HG02938 (cell line): ENCODE measurements at regions not wholly inside any gene's neighbourhood (a gene's known extent, or its start where the extent isn't known, plus 50 kb on each side); places are given as distances from the start of the nearest gene placed in this dataset.

Source experiments
- ATAC-seq: cut with Tn5 transposase; IDR thresholded peaks from one replicate; pipeline ENCODE4 v1.9.1; 2021; ENCODE audit warnings: mild to moderate bottlenecking, moderate library complexity; ENCODE audit not compliant: unreplicated experiment

DNA sequence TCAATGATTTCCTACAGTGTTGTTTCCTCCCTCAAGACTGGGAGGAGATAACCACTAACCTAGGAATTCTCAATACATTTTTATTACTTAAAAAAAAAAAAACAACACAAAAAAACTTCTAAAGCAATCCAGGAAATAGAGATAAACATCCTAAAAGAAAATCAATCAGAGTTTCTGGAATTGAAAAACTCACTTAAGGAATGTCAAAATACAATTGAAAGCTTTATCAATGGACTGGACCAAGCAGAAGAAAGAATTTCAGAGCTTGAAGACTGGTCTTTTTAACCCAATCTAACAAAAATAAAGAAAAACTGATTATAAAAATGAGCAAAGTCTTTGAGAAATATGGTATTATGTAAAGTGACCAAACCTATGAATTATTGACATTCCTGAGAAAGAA, 394.1 kb downstream of the XPNPEP1 start:
- no peak for ATAC-seq

DNA sequence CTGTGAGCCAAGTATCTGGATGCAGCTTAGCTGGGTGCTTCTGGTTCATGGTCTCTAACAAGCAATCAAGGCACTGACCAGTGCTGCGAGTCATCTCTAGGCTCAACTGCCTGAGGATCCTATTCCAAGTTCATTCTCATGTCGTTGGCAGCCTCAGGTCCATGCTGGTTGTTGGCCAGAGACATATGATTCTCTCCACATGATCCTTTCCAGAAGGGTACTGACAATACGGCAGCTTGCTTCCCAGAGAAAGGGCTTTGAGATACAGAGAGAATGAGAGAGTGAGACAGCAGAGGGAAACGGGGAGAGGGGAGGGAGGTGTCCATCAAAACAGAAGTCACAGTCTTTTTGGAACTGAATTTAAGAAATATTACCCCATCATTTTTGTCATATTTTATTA, 405.6 kb downstream of the XPNPEP1 start:
- ATAC-seq = no peak

DNA sequence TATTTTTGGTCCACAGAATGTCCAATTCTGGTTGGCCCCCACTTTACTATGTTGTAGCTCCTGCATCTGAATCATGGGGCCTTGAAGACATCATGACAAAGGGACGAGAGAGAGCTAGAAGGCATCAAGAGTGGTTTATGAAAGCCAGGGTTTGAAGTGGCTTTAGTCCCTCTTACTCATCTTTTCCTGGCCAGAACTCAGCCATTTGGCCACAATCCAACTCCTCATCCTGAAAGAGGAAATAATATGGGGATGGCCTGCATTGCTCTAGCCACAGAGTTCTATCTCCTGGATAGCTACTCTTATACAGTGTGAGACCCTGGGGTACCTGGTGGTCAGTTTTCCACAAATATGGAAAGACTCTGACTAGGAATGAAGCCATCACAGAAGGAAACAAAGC, 418.9 kb downstream of the XPNPEP1 start:
- no peak for ATAC-seq

DNA sequence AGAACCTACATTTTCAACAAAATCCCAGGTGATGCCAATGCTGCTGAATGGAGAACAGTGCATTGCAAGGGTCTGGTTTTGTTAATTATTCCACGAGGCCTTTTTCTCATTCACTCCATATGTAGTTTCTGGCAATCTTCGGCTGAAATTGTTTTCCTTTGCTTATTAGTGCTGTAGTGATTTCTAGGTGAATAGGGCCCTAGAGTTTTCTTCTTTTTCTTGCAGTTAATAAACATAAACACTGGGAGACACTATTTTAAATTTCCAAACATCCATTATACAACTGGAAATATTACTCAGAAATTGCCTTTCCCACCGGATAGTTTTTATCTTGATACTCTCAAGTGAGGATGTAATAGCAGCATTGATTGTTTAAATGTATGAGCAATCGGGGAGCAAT, 435.6 kb downstream of the XPNPEP1 start:
- no peak for ATAC-seq

DNA sequence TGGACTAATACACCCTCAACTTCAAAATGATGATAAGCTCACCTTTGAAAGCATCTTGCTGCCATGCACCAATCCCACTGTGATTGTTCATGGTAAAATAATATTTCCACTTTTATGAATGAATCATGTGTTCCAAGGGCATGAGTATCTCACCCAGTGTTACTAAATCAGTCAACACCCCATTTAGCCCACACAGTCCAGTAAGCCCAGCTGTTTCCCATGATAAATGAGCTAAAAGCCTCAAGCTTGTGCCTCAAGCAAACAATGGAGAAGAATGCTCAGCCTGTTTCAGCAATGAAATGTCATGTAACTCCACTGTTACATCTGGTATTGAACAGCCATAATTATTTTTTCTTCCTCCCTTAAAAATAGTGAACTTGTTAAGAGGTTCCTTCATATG, 442.5 kb downstream of the XPNPEP1 start:
- ATAC-seq = no peak

DNA sequence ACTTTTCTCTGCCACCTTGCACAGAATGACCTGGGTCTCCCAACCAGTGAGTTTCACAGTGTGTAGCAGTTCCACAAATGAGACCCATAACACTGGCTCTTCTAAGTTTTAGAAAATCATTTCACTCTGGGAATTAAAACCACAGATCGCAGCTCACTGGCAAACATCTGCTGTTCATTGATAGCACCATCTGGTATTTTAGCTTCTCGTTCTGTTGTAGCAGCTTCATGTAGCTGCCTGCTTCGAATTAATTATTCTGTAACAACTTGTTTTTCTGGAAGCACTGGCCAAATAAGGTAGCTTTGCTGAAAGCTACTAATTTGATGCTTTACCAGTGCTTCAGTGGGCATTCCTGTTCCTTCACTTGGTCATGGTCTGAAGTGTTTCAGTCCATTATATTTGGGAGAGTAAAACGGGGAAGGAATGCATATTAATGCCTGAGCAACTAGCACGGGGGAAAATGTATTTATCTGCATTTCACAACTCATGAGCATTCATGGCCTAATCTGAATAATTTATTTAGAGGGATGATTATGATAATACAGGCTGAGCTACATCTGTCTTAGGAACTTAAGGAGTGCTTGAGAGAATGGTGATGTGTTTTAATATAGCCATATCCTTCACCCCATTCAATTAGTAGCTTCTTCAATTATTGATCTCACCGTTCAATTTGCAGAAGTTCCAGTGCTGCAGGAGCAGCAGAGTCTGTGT, 447.4 kb downstream of the XPNPEP1 start:
- ATAC-seq = no peak

DNA sequence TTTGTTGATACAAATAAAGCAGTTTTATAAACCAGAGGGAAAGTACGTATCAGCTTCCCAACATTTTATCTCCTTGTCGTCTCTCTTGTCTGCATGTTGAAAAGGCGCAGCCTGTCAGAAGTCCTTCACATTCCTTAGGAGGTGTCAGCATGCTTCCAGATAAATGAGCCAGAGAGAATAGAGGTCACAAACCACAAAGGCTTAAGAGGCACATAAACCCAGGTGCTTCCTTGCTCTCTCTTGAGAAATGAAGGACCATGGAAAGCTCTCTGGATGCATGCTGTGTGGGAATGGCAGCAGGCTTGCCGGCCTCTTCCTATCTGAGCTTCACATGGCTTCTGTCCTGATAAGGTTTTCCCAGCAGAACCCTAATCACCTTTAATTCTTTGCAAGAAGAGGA, 448.5 kb downstream of the XPNPEP1 start:
- no peak for ATAC-seq

DNA sequence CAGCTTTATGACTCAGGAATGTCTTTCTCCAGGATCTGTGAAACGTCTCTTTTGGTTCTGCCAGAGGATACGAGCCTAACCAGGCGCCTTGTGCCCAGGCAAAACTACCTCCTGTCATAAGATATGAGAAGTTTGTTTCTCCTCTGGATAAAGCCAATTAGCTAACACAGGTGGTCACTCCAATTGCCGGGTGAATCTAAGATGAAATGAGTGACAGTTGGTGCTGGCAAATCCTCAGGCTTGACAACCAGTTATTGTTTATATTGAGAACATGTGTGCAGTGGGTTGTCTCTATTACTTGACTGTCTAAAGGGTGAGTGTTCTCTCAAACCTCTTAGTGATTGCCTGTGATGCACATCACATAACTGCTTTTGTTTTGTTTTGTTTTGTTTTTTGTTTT, 449.1 kb downstream of the XPNPEP1 start:
- no peak for ATAC-seq

DNA sequence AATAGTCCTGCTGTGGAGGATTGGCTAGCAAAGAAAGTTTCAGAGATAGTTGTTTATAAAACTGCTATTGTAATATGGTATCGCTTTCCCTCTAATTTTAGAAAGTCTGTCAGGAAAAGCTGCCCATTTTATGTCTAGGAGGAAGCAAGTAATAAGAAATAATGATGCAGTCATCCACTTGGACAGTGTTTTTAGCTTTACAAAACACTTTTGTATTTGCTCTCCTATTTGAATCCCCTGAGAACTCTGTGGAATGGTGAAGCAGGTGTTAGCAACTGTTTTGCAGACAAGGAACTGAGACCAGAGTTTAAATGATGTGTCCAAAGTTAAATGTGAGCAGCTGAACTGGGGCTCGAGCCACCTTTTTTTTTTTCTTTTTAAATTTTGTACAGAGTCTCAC, 455.8 kb downstream of the XPNPEP1 start:
- no peak for ATAC-seq

DNA sequence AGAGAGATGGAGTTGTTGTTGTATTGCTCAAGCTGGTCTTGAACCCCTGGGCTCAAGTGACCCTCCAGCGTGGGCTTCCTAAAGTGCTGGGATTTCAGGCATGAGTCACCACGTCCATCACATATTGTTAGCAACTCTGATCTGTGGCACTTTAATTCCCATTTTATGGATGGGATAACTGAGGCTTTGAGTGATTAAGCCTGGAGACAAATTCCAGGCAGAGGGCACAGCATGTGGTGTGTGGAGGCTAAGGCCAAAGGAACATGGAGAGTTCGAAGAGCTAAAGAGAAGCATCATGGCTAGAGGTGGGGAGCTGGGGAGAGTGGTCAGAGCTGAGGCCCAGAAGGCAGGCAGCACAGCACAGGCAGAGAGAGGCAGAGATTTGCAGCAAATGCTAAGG, 458.4 kb downstream of the XPNPEP1 start:
- ATAC-seq = no peak

DNA sequence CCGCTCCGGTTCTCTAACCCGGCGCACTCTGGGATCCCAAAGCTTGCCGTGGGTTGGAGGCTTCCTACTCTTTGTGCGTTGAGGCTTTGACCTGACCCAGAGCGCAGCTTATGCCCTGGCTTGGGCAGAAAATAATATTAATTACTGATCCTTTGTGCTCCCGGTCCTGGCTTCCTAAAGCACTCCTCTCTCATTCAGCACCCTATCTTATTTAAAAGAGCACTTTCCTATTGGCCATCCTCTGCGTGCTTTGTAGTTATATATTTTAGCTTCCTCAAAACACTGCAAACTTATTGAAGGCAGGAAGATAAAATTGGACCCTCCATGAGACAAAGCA, 466.0 kb downstream of the XPNPEP1 start:
- ATAC-seq = no peak

DNA sequence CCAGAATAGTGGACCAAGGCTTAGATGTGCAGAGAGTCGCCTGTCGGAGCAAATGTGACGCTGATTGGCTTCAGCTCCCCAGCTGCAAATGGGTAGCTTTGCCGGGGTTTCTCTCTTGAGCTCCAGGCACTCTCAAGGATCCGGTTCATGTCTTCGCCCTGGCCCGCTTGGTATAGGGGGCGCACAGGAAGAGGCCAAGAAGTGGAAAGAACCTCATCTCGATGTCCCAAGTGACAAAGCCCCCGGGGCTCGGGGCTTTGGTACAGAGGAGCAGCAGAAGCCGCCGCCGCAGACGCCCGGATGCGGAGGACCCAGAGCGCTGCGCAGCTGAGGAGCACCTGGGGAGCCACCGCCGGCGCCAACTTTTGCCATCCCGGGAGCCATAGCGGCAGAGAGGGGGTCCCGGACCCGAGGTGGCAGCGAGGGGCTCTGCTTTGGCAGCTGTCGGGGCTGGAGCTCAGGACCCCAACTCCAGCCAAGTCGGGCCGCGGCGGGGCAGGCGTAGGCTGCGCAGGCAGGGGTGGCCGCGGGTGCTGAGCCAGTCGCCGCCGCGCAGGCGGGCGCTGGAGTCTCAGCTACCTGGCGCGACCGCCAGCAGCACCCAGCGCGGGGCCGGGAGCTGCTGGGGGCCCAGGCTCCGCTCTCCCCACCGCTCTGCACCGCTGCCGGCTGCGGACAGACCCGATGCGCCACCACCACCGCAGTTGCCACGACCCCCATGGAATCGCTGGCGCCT, 466.6 kb downstream of the XPNPEP1 start:
- no peak for ATAC-seq

DNA sequence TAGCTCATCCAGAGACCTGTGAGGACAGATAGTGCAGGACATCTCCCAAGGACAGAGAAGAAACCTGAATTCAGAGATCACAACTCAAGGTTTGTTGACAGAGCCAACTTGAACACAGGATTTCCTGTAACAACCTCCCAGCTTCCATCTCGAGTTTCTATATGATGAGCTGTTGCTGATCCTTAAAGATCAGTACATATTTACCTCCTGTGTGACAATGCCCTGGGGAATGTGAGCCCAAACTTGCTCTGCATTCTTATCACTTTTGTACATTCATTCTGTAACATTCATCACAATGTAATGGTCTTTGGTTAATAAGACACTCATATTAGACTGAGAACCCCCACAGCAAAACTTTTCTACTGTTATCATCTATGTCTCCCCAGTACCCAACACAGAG, 468.6 kb downstream of the XPNPEP1 start:
- ATAC-seq = no peak

DNA sequence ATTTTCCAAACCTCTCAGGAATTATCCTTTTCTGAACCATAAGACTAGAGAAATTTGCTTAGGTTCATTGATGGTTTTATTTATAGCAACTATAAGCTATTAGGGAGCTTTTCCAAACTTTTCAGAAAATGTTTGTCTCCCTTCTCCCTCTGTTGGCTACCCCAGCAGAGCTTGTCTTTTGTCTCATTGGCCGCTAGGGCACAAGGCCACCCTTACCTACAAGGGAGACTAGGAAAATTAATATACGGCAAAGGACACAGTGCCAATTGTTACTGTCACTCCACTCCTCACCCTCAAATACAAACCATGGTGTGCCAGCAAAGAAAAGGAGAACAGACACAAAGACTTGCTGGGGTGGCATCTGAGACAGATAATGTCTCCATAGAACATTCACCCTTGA, 471.4 kb downstream of the XPNPEP1 start:
- ATAC-seq = no peak

DNA sequence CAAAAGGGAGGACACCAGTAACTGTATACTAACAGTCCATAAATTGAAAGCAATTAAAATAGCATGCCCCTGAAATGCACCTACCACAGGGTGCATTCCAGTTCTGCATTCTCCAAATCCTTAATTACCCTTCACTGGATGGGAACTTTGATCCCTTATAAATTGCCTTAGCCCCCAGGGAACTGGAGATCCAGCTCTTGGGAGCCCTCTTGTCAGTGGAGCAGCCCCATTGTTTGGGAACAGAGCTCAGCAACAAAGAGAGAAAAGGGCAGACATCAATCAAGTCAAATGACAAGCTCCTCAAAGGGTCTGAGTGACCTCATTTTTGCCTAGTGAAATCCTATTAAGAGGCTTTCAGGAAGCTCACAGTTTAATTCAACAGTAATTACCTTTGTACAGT, 472.6 kb downstream of the XPNPEP1 start:
- ATAC-seq = no peak

DNA sequence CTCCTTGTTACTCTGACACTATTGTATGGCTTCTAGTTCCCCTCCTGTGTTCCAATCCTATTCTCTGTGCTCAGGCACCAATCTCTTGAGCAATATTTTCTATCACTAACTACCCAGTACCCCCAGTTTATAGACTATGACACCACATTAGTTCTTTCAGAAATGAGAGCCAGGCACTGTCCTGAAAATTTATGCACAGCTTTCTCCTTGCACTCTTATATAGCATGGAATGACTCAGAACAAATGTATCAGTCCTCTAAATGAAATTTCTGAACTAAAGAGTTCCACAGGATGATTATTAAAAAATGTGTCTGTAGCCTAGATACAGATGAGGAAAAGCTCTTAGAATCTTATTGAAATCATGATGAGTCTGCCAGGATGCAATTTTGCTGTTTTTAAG, 489.9 kb downstream of the XPNPEP1 start:
- ATAC-seq = no peak

DNA sequence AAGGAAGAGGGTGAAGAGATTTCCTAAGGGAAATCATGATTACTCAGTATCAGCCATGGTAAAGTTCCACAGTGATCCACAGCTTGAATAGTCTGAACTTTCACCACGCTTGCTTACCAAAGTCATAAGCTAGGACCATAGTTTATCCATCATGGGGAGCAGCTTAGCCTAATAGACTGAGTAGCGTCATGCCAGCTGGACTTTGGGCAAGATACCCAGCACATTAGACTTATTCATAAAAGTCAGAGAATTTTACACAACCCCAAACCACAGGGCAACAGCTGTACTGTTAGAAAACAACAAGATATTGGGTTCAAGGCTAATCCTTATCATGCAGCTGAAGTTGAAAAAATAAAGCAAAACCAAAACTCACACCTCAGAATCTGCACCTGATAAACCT, 491.0 kb downstream of the XPNPEP1 start:
- ATAC-seq = no peak

DNA sequence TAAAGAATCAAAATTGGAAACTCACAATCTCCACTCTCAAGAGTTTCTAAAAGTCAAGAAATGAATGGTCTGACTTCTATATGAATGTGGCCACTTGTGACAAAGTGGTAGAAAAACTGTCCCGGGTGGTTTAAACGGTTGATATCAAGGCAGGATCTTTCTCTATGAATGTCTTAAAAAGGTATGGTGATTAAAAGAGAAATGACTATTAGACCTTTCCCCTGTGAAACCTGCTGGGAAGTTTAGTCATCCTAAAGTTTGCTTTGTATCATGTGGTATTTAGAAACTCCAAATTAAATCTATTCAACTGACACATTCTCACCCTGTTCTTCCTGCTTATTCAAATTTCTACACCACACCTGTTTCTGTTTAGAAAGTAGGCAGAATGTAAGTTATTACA, 492.5 kb downstream of the XPNPEP1 start:
- ATAC-seq = no peak

DNA sequence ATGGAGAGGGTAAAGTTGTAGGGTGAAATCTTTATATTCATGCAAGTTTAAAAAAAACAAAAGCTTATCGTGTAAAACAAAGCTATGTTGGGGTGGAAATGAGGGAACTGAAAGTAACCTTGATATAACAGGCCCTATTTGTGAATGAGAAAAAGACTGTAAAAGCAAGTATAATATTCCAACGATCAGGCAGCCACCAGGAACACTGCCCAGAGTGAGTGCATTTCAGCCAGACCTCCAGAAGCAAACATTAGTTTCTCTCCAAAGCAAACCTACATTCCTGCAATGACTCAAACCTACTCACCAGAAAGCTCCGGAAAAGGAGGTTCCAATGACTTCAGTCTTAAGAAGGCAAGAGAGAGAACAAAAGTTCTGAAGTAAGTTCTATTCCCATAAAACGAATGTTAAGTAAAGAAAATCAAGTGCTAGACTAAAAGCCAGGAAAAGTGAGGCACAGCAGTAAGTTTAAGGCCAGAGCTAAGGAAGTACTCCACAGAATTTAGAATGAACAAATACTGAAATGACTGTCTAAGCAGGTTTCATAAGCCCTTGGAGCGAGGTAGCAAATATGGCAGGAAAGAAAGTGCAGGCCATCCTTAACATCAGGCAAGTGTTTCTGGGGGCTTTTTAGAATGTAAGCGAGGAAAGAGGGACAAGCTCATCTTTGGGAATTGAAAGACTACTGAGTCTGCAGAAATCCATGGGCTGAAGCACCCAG, 493.1 kb downstream of the XPNPEP1 start:
- no peak for ATAC-seq

DNA sequence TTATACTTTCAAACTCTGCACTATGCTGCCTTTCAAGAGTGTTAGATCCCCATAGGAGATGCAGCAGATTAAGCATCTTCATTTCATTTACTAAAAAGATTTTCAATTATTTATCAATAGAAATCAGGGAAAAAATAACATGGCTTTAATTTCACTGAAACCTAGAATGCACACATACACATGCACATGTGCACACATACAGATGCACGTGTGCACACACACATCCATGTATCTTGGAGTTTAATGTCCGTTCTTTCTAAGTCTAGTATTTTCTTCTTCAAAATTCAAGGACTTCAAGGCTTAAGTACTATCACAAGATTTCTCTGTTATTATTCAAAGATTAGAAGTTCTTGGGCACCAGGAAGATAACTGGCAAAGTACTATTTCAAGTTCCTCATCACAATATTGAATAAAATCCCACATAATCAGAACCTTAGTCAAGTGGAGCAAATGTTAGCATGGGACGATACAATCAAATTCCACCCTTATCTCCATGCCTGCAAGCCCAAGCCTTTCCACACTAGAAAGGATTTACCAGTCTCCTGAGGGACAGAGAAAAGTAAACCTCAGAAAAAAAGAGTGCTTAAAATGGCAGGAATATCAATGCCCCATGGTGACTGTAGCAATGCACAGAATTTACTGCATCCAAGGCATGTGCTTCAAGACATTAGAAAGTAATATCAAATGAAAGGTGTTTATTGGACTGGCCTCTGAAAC, 494.4 kb downstream of the XPNPEP1 start:
- no peak for ATAC-seq

DNA sequence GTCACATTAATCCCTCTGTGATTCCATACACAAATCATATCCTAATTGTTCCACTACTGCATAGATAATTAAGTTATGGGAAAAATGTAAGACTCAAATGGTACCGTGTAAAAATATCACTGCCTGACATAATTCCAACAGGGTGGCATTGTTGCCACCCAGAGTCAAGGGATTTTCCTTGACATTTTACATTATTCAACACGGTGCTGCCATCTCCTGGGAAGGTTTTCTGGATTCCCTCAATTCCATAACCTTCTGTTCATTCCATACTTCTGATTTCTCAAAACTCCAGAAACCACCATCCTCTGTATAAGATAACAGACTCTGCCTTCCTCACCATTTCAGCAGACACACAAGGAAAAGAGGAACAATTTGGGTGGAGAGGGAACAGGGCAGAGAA, 495.9 kb downstream of the XPNPEP1 start:
- no peak for ATAC-seq

DNA sequence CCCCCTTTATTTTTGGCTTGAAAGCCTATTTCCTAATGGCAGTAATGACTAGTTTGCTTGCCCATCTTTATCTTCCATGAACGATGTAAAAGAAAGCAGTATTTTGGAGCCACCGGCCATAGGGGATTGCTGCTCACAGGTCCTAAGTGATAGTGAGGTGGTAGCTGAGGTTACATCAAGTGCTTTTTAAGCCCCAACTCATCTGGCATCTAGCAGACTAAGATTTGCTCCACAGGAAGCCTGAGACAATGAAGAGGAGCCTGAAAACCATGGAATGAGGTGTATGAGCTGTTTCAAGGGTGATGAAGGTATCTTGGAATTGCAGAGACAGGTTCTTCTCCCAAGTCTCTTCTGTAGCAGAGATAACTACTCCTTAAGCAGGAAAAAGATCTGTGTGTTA, 496.3 kb downstream of the XPNPEP1 start:
- ATAC-seq = no peak
